IMR-90 (cell line): ENCODE measurements at regions not wholly inside any gene's neighbourhood (a gene's known extent, or its start where the extent isn't known, plus 50 kb on each side); places are given as distances from the start of the nearest gene placed in this dataset.

ENCODE experiments used
- ATAC-seq: fragments of 200-7000 bp; cut with Tn5 transposase; 2 replicates; pipeline ENCODE4 v1.9.1; 2020; ENCODE audit warnings: low read depth, mild to moderate bottlenecking, moderate library complexity
- BruUV-seq: library from RNA; stranded (reverse); fragments of 400-500 nt; replicated peaks from 2 replicates; lab custom pipeline; 2021; lab: Mats Ljungman, UMichigan
- CTCF ChIA-PET: fragments of 300-600 bp; formaldehyde crosslinking; extraction: SDS; loops from one replicate; lab custom pipeline; 2021; ENCODE audit warnings: antibody characterized with exemption; lab: Yijun Ruan, JAX
- POLR2A ChIA-PET: fragments of 300-600 bp; sonication (Branson Sonifier 250); formaldehyde crosslinking; loops from one replicate; lab custom pipeline; 2022; ENCODE audit warnings: antibody characterized with exemption; ENCODE audit not compliant: unreplicated experiment; lab: Charles Lee
- DNase-seq: peaks from one replicate; pipeline ENCODE4 v3.0.0; 2013
- H2AFZ ChIP-seq: replicated peaks from 2 replicates; pipeline ENCODE3; 2013; ENCODE audit warnings: low read length, mild to moderate bottlenecking; ENCODE audit not compliant: poor library complexity
- H2AK5ac ChIP-seq: 2 replicates; pipeline ENCODE4 v1.6.1; 2013; ENCODE audit warnings: low read depth, low read length, inconsistent platforms
- H2AK9ac ChIP-seq: replicated peaks from 2 replicates; pipeline ENCODE3; 2013; ENCODE audit warnings: mild to moderate bottlenecking, low read depth, low read length, moderate library complexity; ENCODE audit not compliant: poor library complexity
- H2BK120ac ChIP-seq: 2 replicates; pipeline ENCODE4 v1.6.1; 2013; ENCODE audit warnings: low read depth, low read length, inconsistent platforms
- H2BK15ac ChIP-seq: 3 replicates; pipeline ENCODE4 v1.6.1; 2013; ENCODE audit warnings: low read depth, low read length, inconsistent platforms
- H2BK20ac ChIP-seq: 2 replicates; pipeline ENCODE4 v1.6.1; 2013; ENCODE audit warnings: low read depth, mild to moderate bottlenecking, inconsistent platforms, low read length, moderate library complexity
- H2BK5ac ChIP-seq: 2 replicates; pipeline ENCODE4 v1.6.1; 2013; ENCODE audit warnings: mild to moderate bottlenecking, low read depth, low read length, inconsistent platforms; ENCODE audit not compliant: poor library complexity, severe bottlenecking
- H3K14ac ChIP-seq: replicated peaks from 2 replicates; pipeline ENCODE4 v1.6.1; 2013; ENCODE audit warnings: low read depth, low read length, inconsistent platforms
- H3K18ac ChIP-seq: 2 replicates; pipeline ENCODE4 v1.6.1; 2013; ENCODE audit warnings: low read depth, low read length, control low read depth
- H3K23ac ChIP-seq: 2 replicates; pipeline ENCODE4 v1.6.1; 2013; ENCODE audit warnings: low read depth, low read length, inconsistent platforms
- H3K27ac ChIP-seq: 2 replicates; pipeline ENCODE4 v1.5.1; 2013; ENCODE audit warnings: mild to moderate bottlenecking, control low read depth, low read length; ENCODE audit not compliant: insufficient read depth
- H3K27me3 ChIP-seq: 2 replicates; pipeline ENCODE4 v1.6.1; 2013; ENCODE audit warnings: low read length; ENCODE audit not compliant: control insufficient read depth, insufficient read depth
- H3K36me3 ChIP-seq: 2 replicates; pipeline ENCODE4 v1.6.1; 2013; ENCODE audit warnings: low read length, mixed read lengths; ENCODE audit not compliant: control insufficient read depth, insufficient read depth
- H3K4ac ChIP-seq: 2 replicates; pipeline ENCODE4 v1.6.1; 2013; ENCODE audit warnings: low read depth, low read length, inconsistent platforms
- H3K4me1 ChIP-seq: 2 replicates; pipeline ENCODE4 v1.6.1; 2013; ENCODE audit warnings: low read length, mixed read lengths; ENCODE audit not compliant: control insufficient read depth, insufficient read depth
- H3K4me2 ChIP-seq: 2 replicates; pipeline ENCODE4 v1.6.1; 2013; ENCODE audit warnings: low read depth, mild to moderate bottlenecking, control low read depth, low read length, moderate library complexity
- H3K4me3 ChIP-seq: 2 replicates; pipeline ENCODE4 v1.5.1; 2013; ENCODE audit warnings: low read depth, mild to moderate bottlenecking, control low read depth, low read length, moderate library complexity; ENCODE audit not compliant: insufficient read depth
- H3K56ac ChIP-seq: 2 replicates; pipeline ENCODE4 v1.6.1; 2013; ENCODE audit warnings: low read length, inconsistent platforms; ENCODE audit not compliant: insufficient read depth; ENCODE audit errors: extremely low read depth
- H3K79me1 ChIP-seq, 2 experiments: 2 replicates each; pipeline ENCODE4 v1.6.1; 2013; ENCODE audit warnings: low read length in 2 of 2, inconsistent platforms in 1 of 2, low read depth in 1 of 2
- H3K9ac ChIP-seq: 2 replicates; pipeline ENCODE4 v1.6.1; 2013; ENCODE audit warnings: low read depth, low read length, control low read depth
- H3K9me1 ChIP-seq: 2 replicates; pipeline ENCODE4 v1.6.1; 2013; ENCODE audit warnings: low read length, inconsistent platforms; ENCODE audit not compliant: insufficient read depth
- H3K9me3 ChIP-seq: 2 replicates; pipeline ENCODE4 v1.6.1; 2013; ENCODE audit warnings: low read length; ENCODE audit not compliant: control insufficient read depth, insufficient read depth
- H4K20me1 ChIP-seq: 2 replicates; pipeline ENCODE4 v1.6.1; 2013; ENCODE audit warnings: low read length, inconsistent platforms; ENCODE audit not compliant: insufficient read depth
- H4K5ac ChIP-seq: 2 replicates; pipeline ENCODE4 v1.6.1; 2013; ENCODE audit warnings: mild to moderate bottlenecking, low read depth, low read length, control low read depth
- H4K8ac ChIP-seq, 2 experiments: 2 replicates each; pipeline ENCODE4 v1.6.1; 2013; ENCODE audit warnings: low read depth in 2 of 2, low read length in 2 of 2, control low read depth in 1 of 2, inconsistent platforms in 1 of 2
- H4K91ac ChIP-seq: 2 replicates; pipeline ENCODE4 v1.6.1; 2013; ENCODE audit warnings: low read depth, low read length, inconsistent platforms; ENCODE audit not compliant: insufficient read depth
- BHLHE40 ChIP-seq: fragments of 150-350 bp; IDR thresholded peaks from 2 replicates; pipeline ENCODE4 v1.6.1; 2016; ENCODE audit warnings: mild to moderate bottlenecking, low read depth, low read length
- CEBPB ChIP-seq: IDR thresholded peaks from 2 replicates; pipeline ENCODE4 v1.6.1; 2012; ENCODE audit warnings: low read depth, low read length, improper control_type of control experiment
- CHD1 ChIP-seq: IDR thresholded peaks from 2 replicates; pipeline ENCODE4 v1.6.1; 2012; ENCODE audit warnings: low read depth, low read length, improper control_type of control experiment
- FOS ChIP-seq: fragments of 150-350 bp; IDR thresholded peaks from 2 replicates; pipeline ENCODE4 v1.6.1; 2016; ENCODE audit warnings: low read depth, low read length
- MAFK ChIP-seq: IDR thresholded peaks from 2 replicates; pipeline ENCODE4 v1.6.1; 2012; ENCODE audit warnings: low read depth, low read length, improper control_type of control experiment
- MAZ ChIP-seq: IDR thresholded peaks from 2 replicates; pipeline ENCODE4 v1.6.1; 2012; ENCODE audit warnings: low read depth, mild to moderate bottlenecking, low read length, improper control_type of control experiment, moderate library complexity, borderline replicate concordance
- MXI1 ChIP-seq: IDR thresholded peaks from 2 replicates; pipeline ENCODE4 v1.6.1; 2012; ENCODE audit warnings: low read depth, mild to moderate bottlenecking, low read length, moderate library complexity, borderline replicate concordance
- NFE2L2 ChIP-seq: fragments of 150-350 bp; IDR thresholded peaks from 2 replicates; pipeline ENCODE4 v1.6.1; 2016; ENCODE audit warnings: low read depth, mild to moderate bottlenecking, low read length
- POLR2A ChIP-seq: IDR thresholded peaks from 2 replicates; pipeline ENCODE4 v1.6.1; 2012; ENCODE audit warnings: mild to moderate bottlenecking, low read depth, low read length
- RAD21 ChIP-seq: IDR thresholded peaks from 2 replicates; pipeline ENCODE4 v1.6.1; 2012; ENCODE audit warnings: low read length, improper control_type of control experiment
- RCOR1 ChIP-seq: IDR thresholded peaks from 2 replicates; pipeline ENCODE4 v1.6.1; 2012; ENCODE audit warnings: mild to moderate bottlenecking, low read length, improper control_type of control experiment; ENCODE audit not compliant: insufficient replicate concordance
- RFX5 ChIP-seq: IDR thresholded peaks from 2 replicates; pipeline ENCODE4 v1.8.0; 2012; ENCODE audit warnings: low read depth, mild to moderate bottlenecking, low read length, moderate library complexity
- SMC3 ChIP-seq: fragments of 150-350 bp; IDR thresholded peaks from 2 replicates; pipeline ENCODE4 v1.6.1; 2016; ENCODE audit warnings: low read depth, mild to moderate bottlenecking, antibody characterized with exemption, low read length, moderate library complexity
- WGBS, 2 experiments: methylation state at CpG; one replicate each; pipeline versions ENCODE4 v1.1.5 to v1.1.7; 2013; ENCODE audit warnings: missing lambda C conversion rate in 2 of 2; ENCODE audit not compliant: insufficient read length in 1 of 2; ENCODE audit errors: extremely low coverage in 2 of 2; 5-methylcytosine and 5-hydroxymethylcytosine counted together
- dilution Hi-C: fragments of 300-500 bp; cut with HindIII; formaldehyde crosslinking; loops from one replicate; pipeline ENCODE4 v1.14.3; 2018; ENCODE audit warnings: low sequenced_read_pairs; ENCODE audit not compliant: unreplicated experiment
- in situ Hi-C: fragments of 300-500 bp; cut with MboI; formaldehyde crosslinking; loops from 3 replicates; pipeline ENCODE4 v1.14.3; 2019; ENCODE audit warnings: low sequenced_read_pairs, inconsistent platforms, mixed read lengths
- intact Hi-C: fragments of 100-400 bp; cut with micrococcal nuclease; formaldehyde crosslinking; loops from 2 replicates; pipeline ENCODE4 v1.10.0; 2022
- TF ChIP-seq, protein P1 (sequence below): fragments of 150-350 bp; IDR thresholded peaks from 2 replicates; pipeline ENCODE4 v1.6.1; 2017; ENCODE audit warnings: mild to moderate bottlenecking, antibody characterized with exemption, low read length, low read depth
- TF ChIP-seq, protein P2 (sequence below): conservative IDR thresholded peaks from 2 replicates; pipeline ENCODE4 v1.5.1; 2012; ENCODE audit warnings: mild to moderate bottlenecking, low read depth, low read length, improper control_type of control experiment
- TF ChIP-seq, protein P3 (sequence below): fragments of 150-350 bp; IDR thresholded peaks from 2 replicates; pipeline ENCODE4 v1.6.1; 2016; ENCODE audit warnings: low read depth, mild to moderate bottlenecking, low read length, moderate library complexity, borderline replicate concordance

DNA sequence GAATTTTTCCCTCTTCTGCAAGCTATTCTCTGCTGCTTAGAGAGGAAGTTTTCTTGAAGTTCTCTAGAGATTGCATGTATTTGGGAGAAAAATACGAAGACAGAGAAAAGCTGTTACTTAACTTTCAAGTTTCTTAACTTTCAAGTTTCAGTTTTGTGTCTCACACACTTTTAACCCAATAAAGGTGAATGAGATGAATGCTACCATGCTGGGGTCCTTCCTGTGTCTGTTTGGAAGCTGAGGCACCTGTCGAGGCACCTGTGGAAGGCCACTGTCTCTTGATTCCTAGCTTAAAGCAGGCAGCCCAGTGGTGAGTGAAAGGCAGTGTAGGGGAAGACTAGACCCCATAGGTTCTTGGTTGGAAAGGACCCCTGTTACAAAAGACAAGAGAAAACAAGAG is 372.8 kb upstream of the JARID2 start:
- H3K27me3 ChIP-seq, result no peaks in the 10 kb centered on the region
- no peak overlapping the region; the same call in 1 of the 2 replicates for H2BK120ac ChIP-seq
- H3K4me1 ChIP-seq, result peaks cover 11% of the 10 kb centered on the region
- H4K8ac ChIP-seq, result no peak overlapping the region
- no peak overlapping the region for H3K56ac ChIP-seq
- H4K20me1 ChIP-seq, result no peaks in the 10 kb centered on the region
- no peaks in the 10 kb centered on the region for H3K79me1 ChIP-seq
- H4K91ac ChIP-seq, result no peak overlapping the region
- H3K23ac ChIP-seq, result no peak overlapping the region
- POLR2A ChIA-PET, result no interaction called here
- H3K9me3 ChIP-seq, result no peaks in the 10 kb centered on the region
- intact Hi-C loops (no loop called here), dilution Hi-C loops (no loop called here), in situ Hi-C loops (no loop called here)
- no peak overlapping the region for H3K4me2 ChIP-seq
- ATAC-seq (no peak), DNase-seq (no peak)
- H3K18ac ChIP-seq, result no peak overlapping the region
- H2BK15ac ChIP-seq, result 0 out of 3 replicates have a peak overlapping the region, but pooled peaks have one; percentile 36
- H2BK20ac ChIP-seq, result no peak overlapping the region
- H2AK9ac ChIP-seq, result no peak overlapping the region
- no peak overlapping the region for H2BK5ac ChIP-seq
- H3K4me3 ChIP-seq, result no peak overlapping the region
- no peak overlapping the region for H4K5ac ChIP-seq
- no peak overlapping the region for H2AFZ ChIP-seq
- H3K4ac ChIP-seq, result no peak overlapping the region
- H3K9me1 ChIP-seq, result peaks cover 4% of the 10 kb centered on the region; the same call in 1 of the 2 replicates
- no peak overlapping the region for H3K14ac ChIP-seq
- no CpG with 5 or more reads among the region's 2 CpGs for WGBS, 2 experiments
- H3K36me3 ChIP-seq, result no peaks in the 10 kb centered on the region
- no peak overlapping the region for H3K27ac ChIP-seq
- TF ChIP-seq, protein P1, sequence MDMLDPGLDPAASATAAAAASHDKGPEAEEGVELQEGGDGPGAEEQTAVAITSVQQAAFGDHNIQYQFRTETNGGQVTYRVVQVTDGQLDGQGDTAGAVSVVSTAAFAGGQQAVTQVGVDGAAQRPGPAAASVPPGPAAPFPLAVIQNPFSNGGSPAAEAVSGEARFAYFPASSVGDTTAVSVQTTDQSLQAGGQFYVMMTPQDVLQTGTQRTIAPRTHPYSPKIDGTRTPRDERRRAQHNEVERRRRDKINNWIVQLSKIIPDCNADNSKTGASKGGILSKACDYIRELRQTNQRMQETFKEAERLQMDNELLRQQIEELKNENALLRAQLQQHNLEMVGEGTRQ, result no peak
- no peak for TF ChIP-seq CHD1
- no peak for TF ChIP-seq FOS
- no peak for TF ChIP-seq CEBPB
- no peak for TF ChIP-seq MAZ
- TF ChIP-seq MXI1, result no peak
- no peak for TF ChIP-seq MAFK
- no peak for TF ChIP-seq POLR2A
- TF ChIP-seq RCOR1, result no peak
- TF ChIP-seq, protein P2, sequence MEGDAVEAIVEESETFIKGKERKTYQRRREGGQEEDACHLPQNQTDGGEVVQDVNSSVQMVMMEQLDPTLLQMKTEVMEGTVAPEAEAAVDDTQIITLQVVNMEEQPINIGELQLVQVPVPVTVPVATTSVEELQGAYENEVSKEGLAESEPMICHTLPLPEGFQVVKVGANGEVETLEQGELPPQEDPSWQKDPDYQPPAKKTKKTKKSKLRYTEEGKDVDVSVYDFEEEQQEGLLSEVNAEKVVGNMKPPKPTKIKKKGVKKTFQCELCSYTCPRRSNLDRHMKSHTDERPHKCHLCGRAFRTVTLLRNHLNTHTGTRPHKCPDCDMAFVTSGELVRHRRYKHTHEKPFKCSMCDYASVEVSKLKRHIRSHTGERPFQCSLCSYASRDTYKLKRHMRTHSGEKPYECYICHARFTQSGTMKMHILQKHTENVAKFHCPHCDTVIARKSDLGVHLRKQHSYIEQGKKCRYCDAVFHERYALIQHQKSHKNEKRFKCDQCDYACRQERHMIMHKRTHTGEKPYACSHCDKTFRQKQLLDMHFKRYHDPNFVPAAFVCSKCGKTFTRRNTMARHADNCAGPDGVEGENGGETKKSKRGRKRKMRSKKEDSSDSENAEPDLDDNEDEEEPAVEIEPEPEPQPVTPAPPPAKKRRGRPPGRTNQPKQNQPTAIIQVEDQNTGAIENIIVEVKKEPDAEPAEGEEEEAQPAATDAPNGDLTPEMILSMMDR, result no peak
- TF ChIP-seq, protein P3, sequence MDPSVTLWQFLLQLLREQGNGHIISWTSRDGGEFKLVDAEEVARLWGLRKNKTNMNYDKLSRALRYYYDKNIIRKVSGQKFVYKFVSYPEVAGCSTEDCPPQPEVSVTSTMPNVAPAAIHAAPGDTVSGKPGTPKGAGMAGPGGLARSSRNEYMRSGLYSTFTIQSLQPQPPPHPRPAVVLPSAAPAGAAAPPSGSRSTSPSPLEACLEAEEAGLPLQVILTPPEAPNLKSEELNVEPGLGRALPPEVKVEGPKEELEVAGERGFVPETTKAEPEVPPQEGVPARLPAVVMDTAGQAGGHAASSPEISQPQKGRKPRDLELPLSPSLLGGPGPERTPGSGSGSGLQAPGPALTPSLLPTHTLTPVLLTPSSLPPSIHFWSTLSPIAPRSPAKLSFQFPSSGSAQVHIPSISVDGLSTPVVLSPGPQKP, result no peak
- no peak for TF ChIP-seq RAD21
- no peak for TF ChIP-seq BHLHE40
- no peak for TF ChIP-seq RFX5
- TF ChIP-seq SMC3, result no peak
- no peak for TF ChIP-seq NFE2L2
- CTCF ChIA-PET, result interaction anchor here (0.6 kb wide), 1 partner anchor 576 kb away, joined by 6 read pairs; no protein-coding TSS in a partner anchor
- peak overlapping the region; percentile 25; the same call in 1 of the 2 replicates for H2AK5ac ChIP-seq
- BruUV-seq, result no TSS peak
- H3K9ac ChIP-seq, result no peak overlapping the region
